ENCODE measurements at regions not wholly inside any gene's neighbourhood (a gene's known extent, or its start where the extent isn't known, plus 50 kb on each side); places are given as distances from the start of the nearest gene placed in this dataset.

DNA sequence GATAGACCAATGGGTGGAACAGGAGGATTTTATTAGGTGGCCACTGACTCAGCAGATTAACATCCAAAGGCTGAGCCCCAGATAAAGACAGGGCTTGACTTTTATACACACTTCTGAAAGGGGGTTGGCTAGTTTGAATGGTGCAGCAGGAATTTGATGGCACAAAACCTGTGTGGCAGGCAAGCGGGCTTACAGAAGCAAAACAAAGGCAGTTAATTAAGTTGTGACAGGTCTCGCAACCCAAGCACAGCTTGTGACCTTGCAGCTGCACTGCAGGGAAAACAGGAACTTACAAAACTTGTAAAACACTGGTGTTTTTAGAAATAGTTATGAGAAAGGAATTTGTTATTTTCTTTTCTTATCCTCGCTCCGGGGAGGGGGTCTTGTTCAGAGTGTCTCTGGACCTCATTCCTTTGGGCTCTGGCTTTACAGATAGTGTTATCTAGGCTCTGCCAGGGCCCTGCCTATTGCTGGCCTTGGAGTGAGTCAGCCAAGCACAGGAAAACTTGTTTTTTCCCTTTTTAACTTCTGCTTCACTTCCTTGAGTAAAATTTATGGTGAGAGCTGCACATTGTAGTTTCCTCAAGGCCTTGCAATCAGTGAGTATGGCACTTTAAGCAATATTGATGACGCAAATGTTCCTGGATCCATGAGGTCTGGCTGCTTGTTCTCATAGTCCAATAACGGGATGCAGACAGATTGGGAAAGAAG lies 457.1 kb downstream of the TGIF2LY start:
- DNase-seq = peak; percentile 53

All from dermis blood vessel endothelial cell (primary cell).